GM23338 (cell line): ENCODE measurements at regions not wholly inside any gene's neighbourhood (a gene's known extent, or its start where the extent isn't known, plus 50 kb on each side); places are given as distances from the start of the nearest gene placed in this dataset.

Experiments used
- ATAC-seq: fragments of 200-7000 bp; cut with Tn5 transposase; 3 replicates; pipeline ENCODE4 v1.9.1; 2020
- DNase-seq: peaks from one replicate; pipeline ENCODE4 v3.0.0-alpha.2; 2015; ENCODE audit warnings: low spot score
- H2AFZ ChIP-seq: fragments of 200-600 bp; sonication (generic); 2 replicates; pipeline ENCODE4 v1.8.0; 2016; ENCODE audit warnings: antibody characterized with exemption, mild to moderate bottlenecking, moderate library complexity
- H3F3A ChIP-seq: fragments of 200-600 bp; sonication (generic); replicated peaks from 2 replicates; pipeline ENCODE4 v1.8.0; 2017; ENCODE audit warnings: antibody characterized with exemption, mixed run types, low read depth
- H3K27ac ChIP-seq: fragments of 200-600 bp; sonication (generic); 2 replicates; pipeline ENCODE4 v1.6.1; 2016; ENCODE audit warnings: low read depth
- H3K27me3 ChIP-seq: fragments of 200-600 bp; sonication (generic); 2 replicates; pipeline ENCODE4 v1.8.0; 2016; ENCODE audit warnings: mild to moderate bottlenecking, mixed run types, moderate library complexity; ENCODE audit not compliant: insufficient read depth
- H3K36me3 ChIP-seq: fragments of 200-600 bp; sonication (generic); 2 replicates; pipeline ENCODE4 v1.8.0; 2016; ENCODE audit warnings: mild to moderate bottlenecking; ENCODE audit not compliant: insufficient read depth
- H3K4me1 ChIP-seq: fragments of 200-600 bp; sonication (generic); 2 replicates; pipeline ENCODE4 v1.8.0; 2016; ENCODE audit warnings: mild to moderate bottlenecking, moderate library complexity; ENCODE audit not compliant: insufficient read depth
- H3K4me2 ChIP-seq: fragments of 200-600 bp; sonication (generic); 2 replicates; pipeline ENCODE4 v1.7.1; 2017; ENCODE audit warnings: mixed run types
- H3K4me3 ChIP-seq: fragments of 200-600 bp; sonication (generic); 2 replicates; pipeline ENCODE4 v1.6.1; 2016; ENCODE audit warnings: mixed run types
- H3K79me2 ChIP-seq: fragments of 200-600 bp; sonication (generic); replicated peaks from 2 replicates; pipeline ENCODE4 v1.8.0; 2017; ENCODE audit warnings: mild to moderate bottlenecking; ENCODE audit not compliant: insufficient read depth
- H3K9me2 ChIP-seq: fragments of 200-600 bp; sonication (generic); 2 replicates; pipeline ENCODE4 v1.8.0; 2017; ENCODE audit not compliant: insufficient read depth
- H4K20me1 ChIP-seq: fragments of 200-600 bp; sonication (generic); replicated peaks from 2 replicates; pipeline ENCODE4 v1.8.0; 2017; ENCODE audit warnings: mild to moderate bottlenecking; ENCODE audit not compliant: insufficient read depth
- H3K27ac Mint-ChIP-seq: 2 replicates; pipeline ENCODE4 v1.8.0; 2020; ENCODE audit warnings: inconsistent platforms, mild to moderate bottlenecking, moderate library complexity, mixed read lengths
- H3K27me3 Mint-ChIP-seq: 3 replicates; pipeline ENCODE4 v1.8.0; 2022; ENCODE audit warnings: low read depth, mild to moderate bottlenecking, moderate library complexity, mixed read lengths, inconsistent platforms; ENCODE audit not compliant: insufficient read depth, poor library complexity
- H3K36me3 Mint-ChIP-seq: 3 replicates; pipeline ENCODE4 v1.8.0; 2021; ENCODE audit warnings: low read depth, mild to moderate bottlenecking, inconsistent platforms, moderate library complexity, mixed read lengths
- H3K4me1 Mint-ChIP-seq: 3 replicates; pipeline ENCODE4 v1.8.0; 2020; ENCODE audit warnings: mild to moderate bottlenecking, inconsistent platforms, mixed read lengths
- H3K4me3 Mint-ChIP-seq: 3 replicates; pipeline ENCODE4 v1.8.0; 2021; ENCODE audit warnings: moderate library complexity, mild to moderate bottlenecking, inconsistent platforms, mixed read lengths
- H3K9me3 Mint-ChIP-seq: 3 replicates; pipeline ENCODE4 v1.8.0; 2020; ENCODE audit warnings: moderate library complexity, mild to moderate bottlenecking, inconsistent platforms, mixed read lengths
- CREB1 ChIP-seq: fragments of 250-450 bp; sonication (Bioruptor Pico); IDR thresholded peaks from 2 replicates; pipeline ENCODE4 v1.5.0; 2020; ENCODE audit warnings: low read depth, mild to moderate bottlenecking, moderate library complexity
- ETS1 ChIP-seq: IDR thresholded peaks from 2 replicates; pipeline ENCODE4 v1.6.1; 2016; ENCODE audit warnings: antibody characterized with exemption
- JUNB ChIP-seq: IDR thresholded peaks from one replicate; pipeline ENCODE4 v1.6.1; 2016; ENCODE audit warnings: antibody characterized with exemption; ENCODE audit not compliant: unreplicated experiment
- ZNF331 ChIP-seq: fragments of 250-450 bp; sonication (Bioruptor Pico); IDR thresholded peaks from 2 replicates; pipeline ENCODE4 v1.5.0; 2020; ENCODE audit warnings: low read depth, mild to moderate bottlenecking, moderate library complexity
- ZNF462 ChIP-seq: fragments of 250-450 bp; sonication (Bioruptor Pico); IDR thresholded peaks from 2 replicates; pipeline ENCODE4 v1.5.0; 2020; ENCODE audit warnings: mild to moderate bottlenecking, moderate library complexity

GRCh38 chr15:70247281-70247680 lies 149.6 kb upstream of the TLE3 start:
- Histone ChIP-seq H3K79me2 (no peaks in the 10 kb centered on the region), H4K20me1 (no peaks in the 10 kb centered on the region), H3K9me2 (no peaks in the 10 kb centered on the region), H3K27ac (no peak overlapping the region), H3K4me2 (no peak overlapping the region), H3K4me1 (peaks cover 3% of the 10 kb centered on the region; the same call in 1 of the 2 replicates), H3K4me3 (no peak overlapping the region), H3K36me3 (no peaks in the 10 kb centered on the region), H3K27me3 (no peaks in the 10 kb centered on the region), H2AFZ (no peak overlapping the region), H3F3A (no peaks in the 10 kb centered on the region)
- H3K9me3 Mint-ChIP-seq: no peaks in the 10 kb centered on the region
- no peak overlapping the region for H3K4me3 Mint-ChIP-seq
- peaks cover 26% of the 10 kb centered on the region for H3K4me1 Mint-ChIP-seq
- TF ChIP-seq JUNB (no peak), CREB1 (CRISPR knock-in tag) (no peak), ETS1 (no peak), ZNF462 (no peak)
- ATAC-seq (no peak), DNase-seq (no peak)
- H3K27ac Mint-ChIP-seq: no peak overlapping the region
- no peaks in the 10 kb centered on the region for H3K36me3 Mint-ChIP-seq
- H3K27me3 Mint-ChIP-seq: peaks cover 6% of the 10 kb centered on the region

- Mint-ChIP-seq H3K27ac (no peak overlapping the region), H3K36me3 (no peaks in the 10 kb centered on the region), H3K27me3 (peaks cover 6% of the 10 kb centered on the region), H3K4me1 (peaks cover 21% of the 10 kb centered on the region), H3K4me3 (no peak overlapping the region), H3K9me3 (no peaks in the 10 kb centered on the region)
- Histone ChIP-seq H3K4me2 (no peak overlapping the region), H3K9me2 (no peaks in the 10 kb centered on the region), H3K36me3 (no peaks in the 10 kb centered on the region), H3K79me2 (no peaks in the 10 kb centered on the region), H3K4me1 (peaks cover 3% of the 10 kb centered on the region; the same call in 1 of the 2 replicates), H3K27me3 (no peaks in the 10 kb centered on the region), H3K27ac (no peak overlapping the region), H3F3A (no peaks in the 10 kb centered on the region), H4K20me1 (no peaks in the 10 kb centered on the region), H3K4me3 (no peak overlapping the region), H2AFZ (no peak overlapping the region)
- DNase-seq (no peak), ATAC-seq (no peak)
- TF ChIP-seq ZNF331 (CRISPR knock-in tag) (no peak), ZNF462 (no peak)
These were observed 149.0 kb upstream of the TLE3 start for GRCh38 chr15:70246623-70247220.
